GM20431 (cell line): ENCODE measurements at regions not wholly inside any gene's neighbourhood (a gene's known extent, or its start where the extent isn't known, plus 50 kb on each side); places are given as distances from the start of the nearest gene placed in this dataset.

Experiments used
- in situ Hi-C: fragments of 300-500 bp; cut with MseI, MboI; formaldehyde crosslinking; loops from one replicate; pipeline ENCODE4 v1.15.0; 2020; ENCODE audit warnings: low sequenced_read_pairs; ENCODE audit not compliant: unreplicated experiment

DNA sequence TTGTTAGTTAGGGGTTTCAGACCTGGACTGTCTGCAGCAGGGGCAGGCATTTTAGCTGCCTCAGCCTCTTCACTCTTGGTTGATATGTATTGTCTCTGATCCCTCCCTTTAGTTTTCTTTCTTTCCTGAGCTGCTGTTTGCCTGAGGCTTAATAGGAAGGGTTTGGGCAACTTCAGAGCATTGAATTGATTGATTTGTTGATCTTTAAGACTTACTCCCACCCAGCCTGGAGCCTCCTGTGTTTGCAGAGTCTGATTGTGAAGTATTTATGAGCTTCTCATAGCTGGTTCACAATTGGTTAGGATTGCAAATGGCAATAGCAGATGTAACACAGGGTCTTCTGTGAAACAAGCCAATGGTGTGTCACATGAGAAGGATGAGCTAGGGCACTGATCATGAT lies 671.8 kb upstream of the SEMA6A start:
- in situ Hi-C loops, result no loop called here

- in situ Hi-C loops, result no loop called here
Observed at GRCh38 chr5:117245130-117245529, 670.5 kb upstream of the SEMA6A start.

DNA sequence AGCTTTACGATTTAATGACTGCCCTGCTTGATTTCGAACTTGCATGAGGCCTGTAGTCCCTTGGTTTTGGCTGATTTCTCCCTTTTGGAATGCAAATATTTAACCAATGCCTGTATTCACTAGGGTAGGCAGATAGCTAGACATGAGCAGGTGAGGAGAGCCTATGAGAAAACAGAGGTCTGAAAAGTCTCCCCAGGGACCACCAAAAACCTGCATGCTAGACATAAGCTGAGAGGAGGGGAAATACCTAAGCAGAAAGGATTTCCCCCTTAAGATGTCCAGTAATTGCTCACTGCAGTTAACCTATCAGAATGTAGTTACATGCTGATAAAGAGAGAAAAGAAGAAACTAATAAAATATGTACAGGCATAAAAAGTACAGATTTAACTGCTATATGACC lies 667.4 kb upstream of the SEMA6A start:
- in situ Hi-C loops, result no loop called here

- in situ Hi-C loops, result no loop called here
Observed at GRCh38 chr5:117236941-117237340, 662.3 kb upstream of the SEMA6A start.

DNA sequence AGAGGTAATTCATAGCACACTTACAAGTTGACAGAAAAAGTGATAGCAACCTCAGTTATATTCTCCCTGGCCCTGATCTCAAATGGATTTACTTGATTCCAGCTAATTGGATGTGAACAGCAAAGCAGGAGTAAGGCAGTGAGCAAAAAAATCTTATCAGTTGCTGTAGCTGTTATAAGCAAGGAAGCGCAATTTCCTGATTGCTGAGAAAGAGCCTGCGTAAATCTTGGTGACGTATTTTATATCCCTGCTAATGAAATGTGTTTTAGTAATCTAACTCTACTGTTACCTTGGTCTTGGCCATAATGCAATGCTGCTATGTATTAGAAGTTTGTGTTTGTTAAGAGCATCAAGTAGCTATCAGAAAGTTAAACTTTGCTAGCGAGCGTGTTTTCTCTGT lies 661.2 kb upstream of the SEMA6A start:
- in situ Hi-C loops, result no loop called here

- in situ Hi-C loops, result no loop called here
Observed at GRCh38 chr5:117230375-117230774, 655.8 kb upstream of the SEMA6A start.

GRCh38 chr5:117220730-117221129 lies 646.1 kb upstream of the SEMA6A start:
- in situ Hi-C loops, result no loop called here

DNA sequence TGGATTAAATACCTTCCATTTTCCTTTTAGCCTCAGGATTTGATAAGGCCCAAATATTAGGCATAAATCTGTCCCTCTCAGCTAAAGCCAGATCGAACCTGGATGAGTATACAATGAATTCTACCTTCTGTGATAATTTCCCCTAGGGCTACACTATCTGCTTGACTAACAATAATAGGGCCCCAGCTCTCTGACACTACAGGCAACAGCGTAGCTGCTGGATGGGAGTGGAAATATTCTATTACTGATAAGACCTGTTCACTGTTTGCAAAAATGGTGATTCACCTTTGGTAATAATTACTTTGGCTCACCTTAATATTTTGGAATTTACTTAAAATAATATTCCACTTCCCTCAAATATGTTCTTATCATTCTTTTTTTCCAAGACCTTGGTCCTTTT lies 644.2 kb upstream of the SEMA6A start:
- in situ Hi-C loops, result no loop called here

- in situ Hi-C loops, result no loop called here
Observed at GRCh38 chr5:117212866-117213265, 638.2 kb upstream of the SEMA6A start.

DNA sequence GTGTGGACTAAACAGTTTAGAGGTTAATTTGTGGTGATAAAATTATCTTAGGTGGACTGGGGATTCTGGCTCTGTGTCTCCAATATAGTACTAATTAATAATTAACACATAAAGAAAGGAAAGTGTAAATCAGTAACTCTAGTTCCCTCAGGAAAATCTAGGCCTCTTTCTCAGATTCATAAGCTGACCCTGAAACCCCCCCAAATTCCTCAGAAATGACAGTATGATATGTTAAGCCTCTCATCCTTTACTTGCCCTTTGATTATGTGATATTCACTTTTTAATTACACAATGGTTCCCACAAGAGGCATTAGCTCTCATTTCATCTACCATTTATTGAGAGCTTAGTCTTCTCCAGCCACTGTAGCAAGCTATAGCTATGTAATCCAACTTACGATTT lies 636.2 kb upstream of the SEMA6A start:
- in situ Hi-C loops, result no loop called here

- in situ Hi-C loops, result no loop called here
Observed at GRCh38 chr5:117209479-117209878, 634.9 kb upstream of the SEMA6A start.

GRCh38 chr5:117207088-117207668 lies 632.6 kb upstream of the SEMA6A start:
- in situ Hi-C loops, result no loop called here

- in situ Hi-C loops, result no loop called here
Observed at GRCh38 chr5:117205894-117206293, 631.3 kb upstream of the SEMA6A start.

- in situ Hi-C loops, result no loop called here
Observed at GRCh38 chr5:117204926-117205869, 630.6 kb upstream of the SEMA6A start.

DNA sequence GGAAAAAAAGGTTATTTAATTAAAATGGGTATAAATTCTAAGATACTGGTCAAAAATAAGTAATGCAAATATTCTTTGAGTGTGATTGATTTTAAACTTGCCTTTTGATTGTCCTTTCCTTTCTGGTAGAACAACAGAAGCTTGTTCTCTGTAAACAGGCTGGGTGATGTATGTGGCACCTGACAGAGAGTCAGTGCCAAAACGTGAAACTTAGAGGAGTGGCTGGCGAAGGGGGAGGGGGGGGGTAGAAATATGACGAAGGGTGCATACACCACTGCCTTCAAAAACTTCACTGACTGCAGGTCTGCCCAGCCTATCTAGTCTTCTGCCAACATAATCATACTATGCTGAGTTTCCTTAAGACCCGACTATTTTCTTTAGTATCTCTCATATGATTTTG lies 629.8 kb upstream of the SEMA6A start:
- in situ Hi-C loops, result no loop called here

DNA sequence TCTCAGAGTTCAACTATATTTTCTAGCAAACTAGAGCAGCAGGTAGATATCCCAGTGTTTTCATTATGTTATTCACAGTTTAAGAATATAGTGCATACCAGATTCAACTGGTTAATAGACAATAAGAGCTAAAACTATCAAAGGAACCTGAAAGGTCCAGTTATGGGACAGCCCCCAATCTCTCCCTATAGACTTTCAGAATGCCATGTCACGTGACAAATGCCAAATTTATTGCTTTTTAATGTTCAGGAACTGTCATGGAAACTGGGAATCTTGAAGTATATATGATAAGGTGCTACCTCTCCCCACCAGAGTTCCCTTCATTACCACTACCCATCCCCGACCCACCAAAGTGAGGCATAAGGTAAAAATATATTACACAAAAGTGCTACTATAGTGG lies 629.0 kb upstream of the SEMA6A start:
- in situ Hi-C loops, result no loop called here

DNA sequence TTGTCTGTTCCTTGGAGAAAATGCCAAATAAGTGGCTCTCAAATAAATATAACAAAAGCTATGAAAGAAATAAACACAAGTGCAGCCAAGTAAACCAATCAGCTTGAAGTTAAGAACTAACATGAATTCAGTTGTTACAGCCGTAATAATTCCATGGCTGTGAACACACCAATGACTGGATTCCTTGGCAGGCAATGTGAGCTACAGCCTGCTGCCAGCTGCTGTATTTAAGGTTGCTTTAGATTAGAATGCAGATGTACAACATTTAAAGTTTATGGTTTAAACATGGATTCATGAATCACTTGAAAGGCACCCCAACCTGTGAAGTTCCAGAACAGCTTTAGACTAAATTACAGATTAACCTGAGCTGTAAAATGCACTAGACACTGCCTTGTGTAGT lies 626.4 kb upstream of the SEMA6A start:
- in situ Hi-C loops, result no loop called here

DNA sequence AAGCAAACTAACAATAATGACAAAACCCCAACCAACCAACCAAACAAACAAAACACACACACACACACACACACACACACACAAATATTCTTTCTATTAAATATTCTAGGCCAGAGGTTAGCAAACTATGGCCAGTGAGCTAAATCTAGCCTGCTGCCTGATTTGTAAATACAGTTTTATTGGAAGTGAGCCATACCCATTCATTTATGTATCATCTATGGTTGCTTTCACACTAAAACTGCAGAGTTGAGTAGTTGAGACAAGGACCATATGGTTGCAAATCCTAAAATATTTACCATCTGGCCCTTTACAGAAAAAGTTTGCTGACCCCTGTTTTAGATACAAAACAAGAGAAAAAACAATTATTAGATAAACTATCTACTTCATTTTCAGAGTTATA lies 620.5 kb upstream of the SEMA6A start:
- in situ Hi-C loops, result no loop called here

DNA sequence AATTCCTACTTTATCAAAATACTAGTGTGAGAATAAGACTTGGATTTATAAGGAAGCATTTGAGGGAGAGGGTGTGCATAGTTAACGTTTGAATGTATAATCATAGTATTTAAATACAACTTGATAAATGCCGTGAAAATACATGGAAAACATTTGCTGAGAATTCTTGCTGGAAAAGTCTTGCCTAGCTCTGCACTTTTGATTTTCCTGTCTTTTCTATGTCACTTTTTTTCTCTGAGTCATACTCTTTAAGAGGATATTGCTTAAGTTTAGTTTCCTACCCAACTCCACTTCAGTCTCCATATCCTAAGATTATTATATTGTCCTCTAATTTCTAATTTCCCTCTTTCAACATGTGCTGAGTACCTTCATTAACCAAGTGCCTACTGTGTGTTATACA lies 616.6 kb upstream of the SEMA6A start:
- in situ Hi-C loops, result no loop called here

- in situ Hi-C loops, result no loop called here
Observed at GRCh38 chr5:117189784-117190183, 615.2 kb upstream of the SEMA6A start.

GRCh38 chr5:117188211-117188610 lies 613.6 kb upstream of the SEMA6A start:
- in situ Hi-C loops, result no loop called here

- in situ Hi-C loops, result no loop called here
Observed at GRCh38 chr5:117186751-117187150, 612.1 kb upstream of the SEMA6A start.
